ENCODE measurements at regions not wholly inside any gene's neighbourhood (a gene's known extent, or its start where the extent isn't known, plus 50 kb on each side); places are given as distances from the start of the nearest gene placed in this dataset.

DNA sequence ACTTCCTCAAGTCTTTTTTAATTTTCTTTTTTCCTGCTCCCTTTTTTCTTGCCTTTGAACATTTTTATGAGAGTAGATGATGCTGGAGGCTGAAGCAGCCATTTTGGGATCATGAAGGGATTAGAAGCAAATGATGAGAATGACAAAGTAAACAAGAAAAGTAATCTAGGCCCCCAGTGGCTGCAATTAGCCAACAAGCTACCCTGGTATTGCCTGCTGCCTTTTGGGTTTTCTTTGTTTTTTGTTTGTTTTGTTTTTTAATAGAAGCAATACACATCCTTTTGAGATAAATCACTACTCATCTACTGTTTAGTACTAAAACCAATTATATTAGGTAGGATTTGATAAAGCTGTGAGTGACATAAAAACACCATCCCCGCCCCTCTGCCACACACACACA is 280.7 kb upstream of the ADGRL2 start:
- TF ChIP-seq CTCF (IDR thresholded peaks at IDR 0.05; ENCODE audit: low read length): no peak
- TF ChIP-seq EZH2phosphoT487 (IDR thresholded peaks at IDR 0.05; ENCODE audit: low read length): no peak
- no peak for TF ChIP-seq EZH2 (optimal IDR thresholded peaks at IDR 0.05; ENCODE audit: low read depth, low read length)

Measured in MM.1S (cell line).